ENCODE measurements at regions not wholly inside any gene's neighbourhood (a gene's known extent, or its start where the extent isn't known, plus 50 kb on each side); places are given as distances from the start of the nearest gene placed in this dataset.
"Not testable (repeated sequence)": the region's sequence is repeated elsewhere in the genome, so short reads cannot be mapped to it uniquely, and the experiment has no call there.

GRCh38 chr5:174919351-174919750, 195.0 kb downstream of the MSX2 start:
- intact Hi-C loops (cut with DNase I; ENCODE audit: low total_unique reads), result no loop called here
- H3K4me3 ChIP-seq (ENCODE audit: low read depth, poor library complexity, severe bottlenecking), result no peak overlapping the region
- no peak for DNase-seq (ENCODE audit: low spot score in 2 of 2)
- WGBS, 2 donors, result 58 to 78% methylated on average over 3 of the region's 3 CpGs
- TF ChIP-seq, protein P1, sequence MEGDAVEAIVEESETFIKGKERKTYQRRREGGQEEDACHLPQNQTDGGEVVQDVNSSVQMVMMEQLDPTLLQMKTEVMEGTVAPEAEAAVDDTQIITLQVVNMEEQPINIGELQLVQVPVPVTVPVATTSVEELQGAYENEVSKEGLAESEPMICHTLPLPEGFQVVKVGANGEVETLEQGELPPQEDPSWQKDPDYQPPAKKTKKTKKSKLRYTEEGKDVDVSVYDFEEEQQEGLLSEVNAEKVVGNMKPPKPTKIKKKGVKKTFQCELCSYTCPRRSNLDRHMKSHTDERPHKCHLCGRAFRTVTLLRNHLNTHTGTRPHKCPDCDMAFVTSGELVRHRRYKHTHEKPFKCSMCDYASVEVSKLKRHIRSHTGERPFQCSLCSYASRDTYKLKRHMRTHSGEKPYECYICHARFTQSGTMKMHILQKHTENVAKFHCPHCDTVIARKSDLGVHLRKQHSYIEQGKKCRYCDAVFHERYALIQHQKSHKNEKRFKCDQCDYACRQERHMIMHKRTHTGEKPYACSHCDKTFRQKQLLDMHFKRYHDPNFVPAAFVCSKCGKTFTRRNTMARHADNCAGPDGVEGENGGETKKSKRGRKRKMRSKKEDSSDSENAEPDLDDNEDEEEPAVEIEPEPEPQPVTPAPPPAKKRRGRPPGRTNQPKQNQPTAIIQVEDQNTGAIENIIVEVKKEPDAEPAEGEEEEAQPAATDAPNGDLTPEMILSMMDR (IDR thresholded peaks at IDR 0.05), result no peak
- TF ChIP-seq POLR2A (IDR thresholded peaks at IDR 0.05), result no peak

DNA sequence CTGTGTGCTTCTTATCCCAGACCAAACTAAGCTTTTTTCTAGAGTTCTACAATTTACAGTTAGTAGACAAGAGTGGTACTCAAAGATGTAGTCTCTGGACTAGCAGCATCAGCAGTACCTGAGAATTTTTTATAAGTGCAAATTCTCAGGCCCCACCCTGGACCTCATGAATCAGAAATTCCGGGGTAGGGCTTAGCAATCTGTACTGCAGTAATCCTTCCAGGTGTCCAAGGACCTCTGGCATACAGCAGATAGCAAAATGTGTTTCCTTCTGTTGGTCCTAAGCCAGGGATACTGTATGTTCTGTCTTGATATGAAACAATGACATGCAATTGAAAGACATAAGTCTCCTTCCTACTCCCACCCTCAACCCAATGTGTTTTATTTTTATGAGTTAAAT, 194.3 kb downstream of the MSX2 start:
- no peak for DNase-seq (ENCODE audit: low spot score in 2 of 2)
- H3K4me3 ChIP-seq (ENCODE audit: low read depth, poor library complexity, severe bottlenecking), result no peak overlapping the region
- 40 to 43% methylated on average over 1 of the region's 1 CpG for WGBS, 2 donors
- TF ChIP-seq, protein P1 (IDR thresholded peaks at IDR 0.05), result no peak
- no peak for TF ChIP-seq POLR2A (IDR thresholded peaks at IDR 0.05)
- intact Hi-C loops (cut with DNase I; ENCODE audit: low total_unique reads), result no loop called here

DNA sequence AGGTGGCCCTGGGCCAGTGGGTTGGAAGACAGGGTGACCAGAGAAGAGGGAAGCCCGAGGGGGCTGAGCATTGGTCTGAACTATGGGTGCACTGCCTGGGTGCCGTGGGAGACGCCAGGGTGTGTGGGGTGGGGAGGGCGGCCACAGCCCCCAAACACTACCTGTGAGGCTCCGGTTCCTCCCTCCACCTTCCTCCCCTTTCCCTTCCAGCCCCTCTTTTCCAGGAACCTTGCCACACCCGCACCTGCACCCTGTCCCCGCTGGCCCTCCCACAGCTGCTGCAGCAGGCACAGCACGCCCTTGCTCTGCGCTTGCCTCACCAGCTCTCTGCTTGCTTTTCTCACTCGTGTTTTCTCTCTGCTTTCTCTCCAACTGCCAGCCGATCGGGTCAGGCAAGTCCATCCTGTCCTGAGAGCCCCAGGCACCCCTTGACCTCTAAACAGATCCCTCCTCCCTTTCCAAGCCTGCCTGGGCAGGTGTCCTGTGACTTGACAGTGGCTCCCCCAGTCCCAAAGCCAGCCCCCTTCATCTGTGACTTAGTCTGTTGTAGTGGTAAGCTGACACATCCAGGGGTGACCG, 193.7 kb downstream of the MSX2 start:
- no peak for DNase-seq (ENCODE audit: low spot score in 2 of 2)
- WGBS, 2 donors, result 66 to 72% methylated on average over 13 of the region's 13 CpGs
- no peak for TF ChIP-seq POLR2A (IDR thresholded peaks at IDR 0.05)
- no peak overlapping the region for H3K4me3 ChIP-seq (ENCODE audit: low read depth, poor library complexity, severe bottlenecking)
- intact Hi-C loops (cut with DNase I; ENCODE audit: low total_unique reads), result no loop called here

GRCh38 chr5:174917435-174917834, 193.1 kb downstream of the MSX2 start:
- H3K4me3 ChIP-seq (ENCODE audit: low read depth, poor library complexity, severe bottlenecking); intact Hi-C loops (cut with DNase I; ENCODE audit: low total_unique reads); DNase-seq (ENCODE audit: low spot score in 2 of 2): not testable (repeated sequence)
- WGBS, 2 donors, result 91 to 98% methylated on average over 6 of the region's 6 CpGs

GRCh38 chr5:174916924-174917323, 192.5 kb downstream of the MSX2 start:
- WGBS, 2 donors, result 100% methylated on average over 1 of the region's 1 CpG
- intact Hi-C loops (cut with DNase I; ENCODE audit: low total_unique reads); DNase-seq (ENCODE audit: low spot score in 2 of 2): not testable (repeated sequence)

GRCh38 chr5:174916227-174916626, 191.8 kb downstream of the MSX2 start:
- intact Hi-C loops (cut with DNase I; ENCODE audit: low total_unique reads), result no loop called here
- H3K4me3 ChIP-seq (ENCODE audit: low read depth, poor library complexity, severe bottlenecking), result no peak overlapping the region
- 93 to 95% methylated on average over 8 of the region's 8 CpGs for WGBS, 2 donors
- TF ChIP-seq, protein P1 (IDR thresholded peaks at IDR 0.05), result no peak
- no peak for TF ChIP-seq POLR2A (IDR thresholded peaks at IDR 0.05)
- no peak for DNase-seq (ENCODE audit: low spot score in 2 of 2)

More at GRCh38 chr5:174916924-174917323, 192.5 kb downstream of the MSX2 start:
- not testable (repeated sequence) for H3K4me3 ChIP-seq (ENCODE audit: low read depth, poor library complexity, severe bottlenecking)

GRCh38 chr5:174911118-174911517, 186.7 kb downstream of the MSX2 start:
- intact Hi-C loops (cut with DNase I; ENCODE audit: low total_unique reads), result no loop called here
- no peak overlapping the region for H3K4me3 ChIP-seq (ENCODE audit: low read depth, poor library complexity, severe bottlenecking)
- DNase-seq (ENCODE audit: low spot score in 2 of 2), result no peak
- TF ChIP-seq POLR2A (IDR thresholded peaks at IDR 0.05), result no peak
- TF ChIP-seq, protein P1 (IDR thresholded peaks at IDR 0.05), result no peak
- WGBS, 2 donors, result 85 to 90% methylated on average over 9 of the region's 9 CpGs

Data from lower leg skin (tissue), 4 donors.